Stimulated activated CD4-positive, alpha-beta T cell treated with anti-CD3 and anti-CD28 coated beads, Interleukin-12 subunit alpha, Interleukin-12 subunit beta, amount 100 ng/mL, for 4 hours (primary cell): ENCODE measurements at regions not wholly inside any gene's neighbourhood (a gene's known extent, or its start where the extent isn't known, plus 50 kb on each side); places are given as distances from the start of the nearest gene placed in this dataset.

Source experiments
- DNase-seq: peaks from one replicate; pipeline ENCODE4 v3.0.0-alpha.2; 2020

DNA sequence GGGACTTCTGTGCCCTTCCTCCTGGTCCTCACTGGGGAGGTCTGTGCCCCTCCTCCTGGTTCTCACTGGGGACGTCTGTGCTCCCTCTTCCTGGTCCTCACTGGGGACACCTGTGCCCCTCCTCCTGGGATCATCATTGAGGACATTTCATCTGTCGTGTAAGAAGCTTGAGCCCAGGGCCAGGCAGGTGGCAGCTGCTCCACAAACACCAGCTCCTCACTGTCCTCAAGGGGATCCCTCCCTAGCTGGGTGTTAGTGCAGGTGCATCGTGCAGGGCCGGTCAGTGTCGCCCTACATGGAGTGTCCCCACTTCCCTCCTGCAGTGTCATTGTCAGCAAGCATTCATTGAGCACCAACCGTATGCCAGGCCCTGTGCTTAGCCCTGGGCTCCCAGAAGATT, 312.7 kb downstream of the PTPRU start:
- DNase-seq: no peak

DNA sequence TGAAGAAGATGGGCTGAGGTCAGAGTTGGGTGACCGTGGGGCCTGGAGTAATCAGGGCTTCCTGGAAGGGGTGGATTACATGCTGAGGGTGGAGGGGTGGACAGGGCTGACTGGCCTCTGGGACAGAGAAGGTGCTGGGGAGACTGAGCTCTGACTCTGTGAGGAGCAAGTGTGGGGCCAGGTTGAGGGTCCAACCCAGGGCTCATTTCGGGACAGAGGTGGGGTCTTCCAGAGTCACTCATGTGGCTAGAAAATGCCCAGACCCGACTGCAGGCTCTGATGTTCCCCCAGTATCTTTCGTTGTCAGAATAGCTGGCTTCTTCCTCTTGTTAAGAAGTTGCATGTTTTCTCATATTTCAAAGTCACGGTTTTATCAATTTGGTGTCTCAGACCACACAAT, 311.8 kb downstream of the PTPRU start:
- DNase-seq: no peak

DNA sequence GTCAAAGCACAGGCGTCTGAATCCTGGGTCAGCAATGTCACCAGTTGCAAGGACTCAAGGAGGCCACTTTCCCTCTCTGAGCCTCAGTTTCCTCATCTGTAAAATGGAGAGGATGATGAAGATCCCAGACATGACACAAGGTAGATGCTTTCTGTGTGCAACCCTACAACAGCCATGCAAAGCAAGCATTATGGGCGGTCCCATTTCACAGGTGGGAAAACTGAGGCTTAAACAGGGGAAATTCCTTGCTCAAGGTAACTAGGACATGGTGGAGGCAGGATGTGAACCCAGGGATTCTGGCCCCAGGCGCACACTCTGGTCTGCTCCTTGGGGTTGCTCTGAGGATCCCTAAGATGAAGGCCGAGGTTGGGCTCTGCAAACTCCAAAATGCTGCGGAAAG, 311.0 kb downstream of the PTPRU start:
- no peak for DNase-seq

DNA sequence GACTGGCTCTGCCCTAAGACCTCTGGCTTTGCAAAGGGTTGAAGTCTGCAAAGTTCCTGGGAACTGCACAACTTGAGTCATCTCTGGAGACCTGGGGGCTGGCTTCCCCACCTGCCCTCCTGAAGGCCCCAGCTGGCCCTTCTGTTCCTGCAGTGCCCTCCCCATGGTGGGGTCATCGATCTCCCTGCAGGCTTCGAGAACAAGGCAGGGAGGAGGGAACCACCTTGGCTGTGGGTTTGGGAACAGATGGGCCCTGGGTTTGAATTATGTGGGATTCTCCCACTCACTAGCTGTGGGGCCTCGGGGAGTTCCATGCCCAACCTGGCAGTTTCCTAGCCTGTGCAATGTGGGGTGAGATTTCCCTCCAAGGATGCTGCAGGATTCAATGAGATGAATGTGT, 310.2 kb downstream of the PTPRU start:
- no peak for DNase-seq

DNA sequence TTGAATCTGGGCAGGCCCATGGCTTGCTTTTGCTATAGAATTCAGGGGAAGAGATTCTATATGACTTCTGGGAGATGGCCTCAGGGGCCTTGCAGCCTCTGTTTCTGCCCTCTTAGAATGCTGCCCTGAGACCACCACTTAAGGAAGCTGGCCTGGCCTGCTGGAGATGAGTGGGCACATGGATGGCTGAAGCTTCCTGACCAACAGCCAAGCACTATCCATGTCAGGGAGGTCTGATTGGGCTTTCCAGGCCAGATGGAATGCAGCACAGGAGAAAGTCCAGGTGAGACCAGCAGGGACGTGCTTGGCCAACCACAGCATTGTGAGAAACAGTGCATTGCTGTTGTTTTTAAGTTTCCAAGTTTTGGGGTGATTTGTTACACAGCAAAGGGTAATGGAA, 308.1 kb downstream of the PTPRU start:
- DNase-seq: no peak

DNA sequence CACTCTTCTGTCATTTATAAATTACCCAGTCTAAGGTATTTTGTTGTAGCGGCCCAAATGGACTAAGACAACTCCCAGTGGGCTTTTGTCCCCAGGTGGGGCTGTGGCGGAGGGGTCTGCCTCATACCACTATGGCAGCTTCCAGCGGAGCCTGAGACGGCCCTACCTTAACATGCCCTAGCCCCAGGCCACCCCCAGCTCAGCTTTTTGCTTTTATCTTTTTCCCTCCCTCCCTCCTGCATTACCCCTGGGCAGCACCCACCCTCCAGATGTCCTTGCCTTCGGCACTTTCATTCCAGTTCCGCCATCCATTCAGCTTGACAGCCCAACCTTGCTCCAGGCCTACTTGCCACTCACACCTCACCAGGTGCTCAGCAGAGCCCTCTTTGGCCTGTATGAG, 307.3 kb downstream of the PTPRU start:
- no peak for DNase-seq

DNA sequence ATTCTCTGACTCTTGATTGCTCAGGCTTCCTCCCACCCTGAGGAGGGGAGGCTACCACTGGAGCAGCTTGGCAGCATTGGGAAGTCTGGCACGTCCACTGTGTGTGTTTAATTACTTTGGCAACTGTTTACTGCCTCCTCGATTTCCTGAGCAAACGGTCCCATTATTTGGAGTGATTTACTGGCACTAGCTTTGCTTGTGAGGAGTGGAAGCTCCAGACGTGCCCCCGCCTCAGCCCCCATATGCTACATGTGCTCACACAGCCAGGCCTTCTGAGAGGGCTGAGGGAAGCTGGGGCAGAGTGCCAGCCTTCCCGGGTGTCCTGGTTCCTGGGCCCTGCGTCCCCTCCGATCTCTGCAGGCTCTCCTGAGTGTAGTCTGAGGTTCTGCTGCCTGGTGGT, 306.2 kb downstream of the PTPRU start:
- no peak for DNase-seq

DNA sequence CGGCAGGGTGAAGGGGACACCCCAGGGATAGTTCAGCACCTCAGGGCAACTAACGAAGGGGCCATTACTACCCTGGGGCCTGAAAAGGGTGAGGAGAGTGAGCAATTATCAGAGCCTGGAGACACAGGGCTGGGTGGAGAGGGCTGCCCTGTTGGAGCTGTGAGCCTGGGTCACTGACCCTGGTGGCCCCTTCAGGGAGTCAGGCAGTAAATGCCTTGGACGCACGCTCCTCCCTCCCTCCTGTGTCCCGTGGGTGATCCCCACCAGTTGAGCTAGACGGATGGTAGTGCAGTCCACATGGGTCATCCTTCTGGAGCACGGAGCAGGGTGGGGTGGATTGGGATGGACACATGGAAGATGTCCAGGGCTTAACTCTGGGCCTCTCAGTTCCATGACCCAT, 305.3 kb downstream of the PTPRU start:
- DNase-seq: no peak

DNA sequence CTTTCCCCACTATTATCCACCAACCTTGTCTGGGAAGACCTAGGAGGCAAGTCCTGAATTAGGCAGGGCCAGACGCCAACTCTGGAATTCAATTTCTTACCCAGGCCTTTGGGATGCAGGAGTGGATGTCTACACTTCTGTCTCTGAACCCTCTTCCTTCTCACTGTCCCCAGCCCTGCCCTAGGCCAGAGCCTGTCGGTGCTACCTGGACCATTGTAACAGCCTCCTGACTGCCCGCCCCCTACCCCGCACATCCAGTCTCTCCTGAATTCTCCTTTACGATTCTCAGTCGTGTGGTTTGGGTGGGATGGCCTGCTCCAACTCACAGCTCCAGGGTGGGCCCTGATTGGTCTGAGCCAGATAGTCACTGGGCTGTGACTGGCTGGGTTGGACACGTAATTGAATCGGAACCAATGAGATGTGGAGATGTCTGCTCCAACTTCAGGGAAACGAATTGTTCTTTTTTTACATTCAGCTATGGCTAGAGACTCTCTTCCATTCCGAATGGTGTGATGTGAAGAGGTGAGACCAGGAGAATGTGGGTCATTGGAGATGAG, 304.6 kb downstream of the PTPRU start:
- DNase-seq: no peak

DNA sequence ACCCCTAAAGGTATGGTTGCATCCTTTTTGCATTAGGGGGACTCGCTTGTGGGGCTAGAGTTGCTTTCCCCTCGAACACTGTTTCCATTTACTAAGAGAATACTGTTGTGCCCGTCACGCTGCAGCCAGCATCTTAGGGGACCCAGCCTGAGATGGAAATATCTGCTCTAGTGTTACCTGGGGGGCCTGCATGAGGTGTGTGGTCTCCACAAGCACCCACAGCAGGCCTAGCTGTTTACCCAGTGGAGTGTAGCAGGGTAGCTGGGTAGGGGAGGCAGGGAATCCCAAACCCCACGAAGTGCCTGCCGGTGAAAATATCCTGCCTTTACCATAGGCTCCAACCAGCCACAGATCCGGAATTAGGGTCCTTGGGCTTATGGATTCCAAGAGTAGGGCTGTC, 303.6 kb downstream of the PTPRU start:
- no peak for DNase-seq

DNA sequence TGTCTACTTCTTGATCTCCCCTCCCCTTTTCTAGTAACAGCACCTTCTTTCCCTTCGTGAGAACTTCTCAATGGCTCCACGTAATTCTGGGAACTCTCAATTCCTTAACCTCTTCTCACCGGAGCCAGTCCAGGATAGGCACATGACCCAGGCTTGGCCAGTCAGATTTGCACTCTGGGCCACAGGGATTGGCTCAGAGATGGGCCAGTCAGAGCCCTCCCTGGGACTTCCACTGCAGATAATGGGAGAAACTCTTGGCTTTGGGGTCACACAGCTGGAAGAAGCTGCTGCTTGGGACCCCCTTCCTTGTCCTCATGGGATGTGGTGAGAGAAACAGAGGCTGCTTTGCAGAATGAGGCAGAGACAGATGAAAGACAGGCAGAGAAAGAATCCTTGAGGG, 302.3 kb downstream of the PTPRU start:
- DNase-seq: no peak

DNA sequence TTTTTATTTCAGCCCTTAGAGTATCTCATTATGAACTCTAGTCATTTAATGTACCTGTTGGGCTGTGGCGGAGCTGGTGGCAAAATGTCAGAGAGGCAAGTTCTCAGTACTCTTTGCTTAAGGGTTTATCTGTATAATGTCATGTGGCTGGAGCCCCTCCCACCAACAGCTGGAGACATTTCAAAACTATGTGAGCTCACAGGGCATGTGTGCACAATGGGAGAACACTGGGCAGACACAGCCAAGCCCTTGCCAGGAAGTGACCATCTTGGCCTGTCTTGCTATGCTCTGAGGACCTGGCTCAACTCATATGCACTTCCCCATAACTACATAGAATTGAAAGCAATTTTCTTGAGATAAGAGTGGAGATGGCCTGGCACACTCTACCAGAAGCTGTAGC, 296.4 kb downstream of the PTPRU start:
- DNase-seq: no peak

DNA sequence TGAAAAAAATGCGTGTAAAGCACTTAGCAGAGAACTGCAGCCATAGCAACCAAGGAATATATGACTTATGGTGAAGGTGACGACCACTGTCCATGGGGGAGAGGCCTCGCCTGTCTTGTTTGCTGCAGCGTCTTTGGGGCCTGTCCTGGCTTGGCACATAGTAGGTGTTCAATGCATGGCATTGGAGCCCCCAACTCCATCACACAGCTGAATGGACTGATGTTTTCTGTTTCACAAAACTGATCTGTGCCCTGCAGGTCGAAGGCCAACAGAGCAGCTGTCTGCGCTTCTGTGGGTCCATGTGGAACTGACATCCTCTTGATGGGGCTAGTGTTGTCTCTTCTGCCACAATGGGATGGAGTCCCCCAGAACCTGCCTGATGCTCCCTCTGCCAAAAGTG, 296.0 kb downstream of the PTPRU start:
- DNase-seq: no peak

DNA sequence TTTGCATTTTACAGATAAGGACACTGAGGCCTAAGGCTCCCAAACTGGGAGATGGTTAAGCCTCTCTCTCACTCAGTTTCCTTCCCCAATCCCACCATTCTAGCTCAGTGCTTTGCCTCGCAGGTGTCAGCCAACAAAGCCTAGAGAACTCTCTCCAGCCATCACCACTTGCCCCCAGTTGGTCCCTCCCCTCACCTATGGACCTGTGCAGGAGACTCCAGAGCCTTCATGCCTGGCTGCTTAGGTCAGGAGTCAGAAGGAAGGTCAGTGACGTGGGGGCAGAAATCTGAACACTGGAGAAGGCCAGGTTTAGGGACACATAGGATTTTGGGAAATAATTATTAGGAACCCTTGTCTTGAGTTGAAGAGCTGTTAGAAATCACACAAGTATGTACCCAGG, 295.3 kb downstream of the PTPRU start:
- DNase-seq: no peak

DNA sequence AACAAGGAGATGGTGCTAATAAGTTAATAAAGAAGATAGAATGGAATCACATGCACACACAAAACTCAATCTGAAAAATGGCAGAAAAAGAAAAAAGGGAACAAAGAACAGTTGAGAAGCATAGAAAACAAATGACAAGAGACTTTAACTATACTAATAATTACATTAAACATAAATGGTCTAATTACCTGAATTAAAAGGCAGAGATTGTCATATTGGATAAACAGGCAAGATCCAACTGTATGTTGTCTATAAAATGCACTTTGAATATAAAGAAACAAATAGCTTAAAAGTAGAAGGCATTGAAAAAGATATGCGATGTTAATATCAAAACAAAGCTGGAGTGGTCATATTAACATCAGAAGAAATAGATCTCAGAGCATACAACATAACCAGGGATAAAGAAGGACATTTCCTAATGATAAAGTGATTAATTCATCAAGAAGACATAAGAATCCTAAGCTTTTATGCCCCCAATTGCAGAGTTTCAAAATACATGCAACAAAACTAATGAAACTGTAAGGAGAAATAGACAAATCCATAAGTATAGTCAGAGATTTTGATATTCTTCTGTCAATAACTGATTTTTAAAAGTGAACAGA, 293.5 kb downstream of the PTPRU start:
- DNase-seq: no peak

DNA sequence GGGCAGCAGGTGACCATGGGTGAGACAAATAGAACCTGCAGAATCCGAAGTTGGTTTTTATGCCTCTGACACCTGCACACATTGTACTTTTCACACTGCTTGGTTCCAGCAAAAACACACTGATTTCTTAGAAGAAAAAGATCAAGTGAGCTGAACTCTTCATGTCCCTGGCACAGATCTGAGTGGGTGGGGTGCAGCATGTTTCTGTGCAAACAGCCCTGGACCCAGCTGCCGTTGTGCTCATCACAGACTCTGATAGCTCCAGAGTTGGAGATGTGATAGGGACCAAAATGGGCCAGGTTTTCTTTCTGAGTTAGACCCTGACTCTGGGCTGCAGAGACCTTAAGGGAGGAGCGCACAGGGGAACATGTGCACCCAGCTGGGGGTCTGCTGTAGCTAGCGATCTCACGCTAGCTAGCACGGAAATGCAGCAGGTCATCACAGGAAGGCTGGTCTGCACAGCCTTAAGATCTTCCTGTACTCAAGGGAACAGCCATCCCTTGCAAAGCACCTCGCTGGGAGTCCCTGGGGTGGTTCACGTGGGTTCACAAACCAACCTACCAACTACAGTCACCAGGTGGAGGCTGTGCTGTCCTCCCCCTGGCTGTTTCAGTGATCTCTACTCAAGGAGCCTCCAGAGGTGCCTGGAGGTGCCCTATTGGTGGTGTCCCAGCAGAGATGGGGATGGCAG, 291.1 kb downstream of the PTPRU start:
- no peak for DNase-seq

DNA sequence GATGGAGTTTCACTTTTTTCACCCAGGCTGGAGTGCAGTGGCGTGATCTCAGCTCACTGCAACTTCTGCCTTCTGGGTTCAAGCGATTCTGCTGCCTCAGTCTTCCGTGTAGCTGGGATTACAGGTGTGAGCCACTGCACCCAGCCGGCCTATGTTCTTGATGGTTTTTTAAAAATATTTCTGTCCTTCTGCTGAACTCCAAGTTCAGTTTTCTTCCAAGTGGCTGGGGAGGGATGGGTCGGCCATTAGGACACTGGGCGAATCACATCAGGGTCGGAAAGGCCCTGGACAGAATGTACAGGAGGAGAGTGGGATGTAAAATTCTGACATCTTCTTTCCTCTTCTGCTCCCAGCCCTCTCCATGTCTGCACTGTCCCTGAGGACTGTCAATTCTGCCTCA, 289.6 kb downstream of the PTPRU start:
- no peak for DNase-seq

DNA sequence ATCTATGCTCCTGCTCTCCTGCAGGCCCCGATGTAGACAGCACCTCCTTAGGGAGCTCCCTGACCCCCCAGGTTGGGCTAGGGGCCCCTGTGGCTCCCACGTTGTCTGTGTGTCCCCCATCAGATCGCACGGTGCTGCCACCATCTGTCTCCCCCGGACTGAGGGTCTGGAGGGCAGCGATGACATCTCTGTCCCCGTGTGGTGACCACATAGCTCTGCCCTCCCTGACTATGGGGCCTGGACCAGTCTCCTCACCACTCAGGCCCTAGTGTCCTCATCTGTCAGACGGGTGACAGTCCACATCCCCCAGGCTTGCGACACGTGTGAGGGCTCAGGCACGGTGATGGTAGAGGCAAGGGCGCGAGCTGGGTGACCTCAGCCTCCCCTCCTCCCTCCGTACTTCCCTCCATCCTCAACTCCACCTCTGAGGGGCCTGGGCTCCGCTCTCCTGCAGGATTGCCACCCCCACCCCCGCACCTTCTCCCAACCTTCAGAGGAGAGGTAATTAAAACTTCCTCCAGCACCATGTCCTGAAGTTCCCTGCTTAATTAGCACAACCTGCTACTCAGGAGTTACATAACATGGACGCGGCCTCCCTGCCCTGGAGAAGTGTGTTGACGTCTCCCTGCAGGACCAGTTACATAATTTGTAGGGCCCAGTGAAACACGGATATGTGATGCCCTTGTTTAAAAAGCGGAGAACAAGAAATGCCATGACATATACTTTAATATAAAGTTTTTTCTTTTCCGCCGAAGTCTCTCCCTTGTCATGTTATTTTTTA, 288.2 kb downstream of the PTPRU start:
- no peak for DNase-seq

DNA sequence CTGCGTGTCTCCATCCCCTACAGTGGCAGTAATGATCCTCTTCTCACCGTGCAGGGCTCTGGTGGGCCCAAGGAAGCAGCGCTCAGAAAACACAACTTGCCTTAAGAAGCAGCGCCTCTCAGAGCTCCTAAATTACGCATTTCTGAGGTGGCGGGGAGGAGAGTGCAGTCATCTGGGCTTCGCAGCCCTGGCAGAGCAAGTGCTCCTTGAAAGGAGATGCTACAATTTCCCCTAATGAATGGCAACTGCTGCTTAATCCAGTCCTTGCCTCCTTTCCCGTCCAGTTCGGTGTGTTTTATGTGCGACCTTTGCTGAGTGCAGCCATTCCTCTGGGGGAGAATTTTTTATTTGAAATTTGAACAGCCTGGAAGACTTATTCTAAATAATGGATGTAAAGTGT, 287.3 kb downstream of the PTPRU start:
- DNase-seq: no peak

DNA sequence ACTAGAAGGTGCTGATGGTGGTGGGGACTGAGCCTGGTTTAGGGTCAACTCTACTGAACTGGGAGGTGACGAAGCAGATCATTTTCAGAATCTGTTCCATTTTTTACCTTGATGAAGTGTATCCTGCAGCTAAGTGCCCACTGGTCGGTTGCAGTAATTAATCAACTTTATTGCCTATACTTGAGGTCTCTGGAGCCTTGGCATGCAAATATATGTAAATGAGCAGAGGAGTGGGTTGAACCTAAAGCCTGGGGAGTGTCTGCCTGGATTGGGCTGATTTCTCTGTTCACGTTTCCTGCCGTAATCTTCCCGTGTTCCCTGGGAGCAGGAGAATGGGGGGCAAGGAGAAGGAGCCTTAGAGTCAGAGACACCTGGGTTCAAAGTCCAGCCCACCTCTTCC, 286.8 kb downstream of the PTPRU start:
- no peak for DNase-seq

DNA sequence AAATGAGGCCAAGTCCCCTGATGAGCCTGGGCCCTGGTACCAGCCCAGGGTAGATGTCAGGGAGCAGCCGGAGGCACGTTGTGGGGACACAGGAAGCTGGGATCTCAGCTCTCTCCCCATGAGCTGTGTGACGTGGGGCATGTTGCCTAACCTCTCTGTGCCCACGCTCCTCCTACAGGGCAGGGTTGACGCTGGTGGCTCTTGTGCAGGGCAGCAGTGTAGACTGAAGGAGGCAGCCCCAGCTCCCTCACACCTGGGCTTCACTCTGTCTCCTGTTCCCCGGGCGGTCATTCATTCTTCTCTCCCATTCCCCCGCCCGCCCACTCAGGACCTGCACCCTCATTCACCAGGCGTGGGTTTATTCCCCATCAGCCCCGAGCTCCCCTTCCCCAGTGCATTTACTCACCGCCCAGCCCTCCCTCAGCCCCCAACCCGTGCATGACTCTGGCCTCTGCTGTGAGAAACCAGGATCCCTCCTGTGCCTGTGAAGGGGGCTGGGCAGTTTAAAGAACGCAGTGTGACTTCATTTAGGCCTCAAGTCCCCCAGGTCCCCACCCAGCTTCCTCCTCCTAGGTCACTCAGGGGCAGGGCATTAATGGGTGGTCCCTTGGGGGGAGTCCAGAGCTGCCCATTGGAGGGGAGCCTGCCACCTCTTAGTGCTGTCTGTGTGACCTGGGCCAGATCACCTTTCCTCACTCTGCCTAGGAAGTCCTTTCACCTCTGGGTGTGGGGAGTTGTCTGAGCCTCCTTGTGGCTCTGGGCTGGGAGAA, 285.7 kb downstream of the PTPRU start:
- no peak for DNase-seq

DNA sequence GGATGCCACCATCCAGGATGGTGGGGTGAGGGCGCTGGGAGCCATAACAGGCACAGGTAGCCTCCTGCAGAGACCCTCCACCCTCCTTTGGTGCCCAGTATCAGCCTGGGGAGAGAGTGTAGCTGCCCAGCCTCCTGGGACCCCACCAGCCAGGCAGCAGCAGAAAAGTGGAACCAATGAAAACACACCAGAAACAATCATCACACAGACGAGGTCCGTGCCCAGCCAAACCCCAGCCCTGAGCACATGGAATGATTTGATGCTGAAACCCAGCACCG, 285.1 kb downstream of the PTPRU start:
- no peak for DNase-seq

DNA sequence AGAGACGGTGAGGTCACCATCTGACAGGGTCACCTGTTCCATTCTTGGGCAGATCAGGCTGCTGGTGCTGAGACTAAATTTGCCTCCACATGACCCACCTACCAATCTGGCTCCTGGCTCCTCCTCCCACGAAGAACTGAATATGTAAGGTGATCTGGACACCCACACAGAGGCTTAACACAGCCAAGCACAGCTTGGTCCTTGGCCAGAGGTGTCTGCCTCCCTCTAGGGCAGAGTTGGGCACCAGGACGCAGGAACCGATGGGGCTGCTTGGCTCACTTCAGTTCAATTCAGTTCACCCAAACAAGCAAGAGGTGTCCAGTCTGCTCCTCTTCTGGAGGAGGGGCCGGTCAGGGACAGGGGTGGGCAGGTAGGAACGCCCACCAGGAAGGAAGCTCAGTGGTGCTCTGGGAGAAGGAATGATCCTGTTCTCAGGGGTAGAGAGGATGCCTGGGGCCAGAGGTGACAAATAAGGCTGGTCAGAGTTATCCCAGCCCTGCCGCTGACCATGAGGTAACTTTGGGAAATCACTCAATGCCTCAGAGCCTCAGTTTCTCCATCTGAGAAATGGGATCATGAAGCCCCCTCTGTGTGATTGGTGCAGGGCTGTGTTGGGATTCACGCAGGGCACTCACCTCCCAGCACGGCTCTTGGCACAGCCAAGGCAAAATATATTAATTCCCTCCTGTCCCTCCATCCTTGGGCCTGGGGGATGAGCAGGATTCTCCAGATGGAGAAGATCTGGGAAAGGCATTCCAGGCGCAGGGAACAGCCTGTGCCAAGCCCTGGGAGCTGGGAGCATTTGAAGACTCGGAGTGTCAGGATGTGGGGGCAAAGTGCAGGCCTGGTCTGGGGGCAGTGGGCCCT, 284.5 kb downstream of the PTPRU start:
- no peak for DNase-seq
